ENCODE measurements at regions not wholly inside any gene's neighbourhood (a gene's known extent, or its start where the extent isn't known, plus 50 kb on each side); places are given as distances from the start of the nearest gene placed in this dataset.
"Not testable (repeated sequence)": the region's sequence is repeated elsewhere in the genome, so short reads cannot be mapped to it uniquely, and the experiment has no call there.

- peaks cover 58% of the 10 kb centered on the region for H3K36me3 ChIP-seq (ENCODE audit: control insufficient read depth, low read length)
- not testable (repeated sequence) for H3K27me3 ChIP-seq (ENCODE audit: control insufficient read depth, low read length); H3K9me2 ChIP-seq (replicated peaks; ENCODE audit: control insufficient read depth, low read length); H3K4me3 ChIP-seq (ENCODE audit: low read length); H3K4me1 ChIP-seq (ENCODE audit: control insufficient read depth, low read length); H3K79me2 ChIP-seq (ENCODE audit: control insufficient read depth, low read length); H3F3A ChIP-seq (ENCODE audit: control insufficient read depth, insufficient read depth); H3K9me3 ChIP-seq (ENCODE audit: control insufficient read depth, insufficient read depth, low read length); H3K4me2 ChIP-seq (ENCODE audit: low read length); H3K27ac ChIP-seq (ENCODE audit: low read depth, low read length); H4K20me1 ChIP-seq (ENCODE audit: control insufficient read depth, insufficient read depth, low read depth, low read length)
Measured at GRCh38 chr3:197618408-197618807, 62.6 kb upstream of the BDH1 start.

- Histone ChIP-seq H3K4me2 (ENCODE audit: low read length) (no peak overlapping the region), H3K9me2 (replicated peaks; ENCODE audit: control insufficient read depth, low read length) (no peaks in the 10 kb centered on the region), H3K36me3 (ENCODE audit: control insufficient read depth, low read length) (peaks cover 67% of the 10 kb centered on the region), H3K79me2 (ENCODE audit: control insufficient read depth, low read length) (no peaks in the 10 kb centered on the region), H3F3A (ENCODE audit: control insufficient read depth, insufficient read depth) (no peaks in the 10 kb centered on the region), H4K20me1 (ENCODE audit: control insufficient read depth, insufficient read depth, low read depth, low read length) (no peaks in the 10 kb centered on the region), H3K27ac (ENCODE audit: low read depth, low read length) (no peak overlapping the region), H3K4me1 (ENCODE audit: control insufficient read depth, low read length) (no peaks in the 10 kb centered on the region), H3K4me3 (ENCODE audit: low read length) (no peak overlapping the region), H3K9me3 (ENCODE audit: control insufficient read depth, insufficient read depth, low read length) (no peaks in the 10 kb centered on the region), H3K27me3 (ENCODE audit: control insufficient read depth, low read length) (no peaks in the 10 kb centered on the region)
- no peak for TF ChIP-seq CTCF (IDR thresholded peaks at IDR 0.05; ENCODE audit: low read depth, low read length, poor library complexity, severe bottlenecking)
- no peak for TF ChIP-seq EZH2phosphoT487 (IDR thresholded peaks at IDR 0.05; ENCODE audit: borderline replicate concordance, low read length)
Measured at GRCh38 chr3:197615430-197615829, 59.7 kb upstream of the BDH1 start.

GRCh38 chr3:197614134-197614533 is 58.4 kb upstream of the BDH1 start:
- not testable (repeated sequence) for H3K27ac ChIP-seq (ENCODE audit: low read depth, low read length); H3K27me3 ChIP-seq (ENCODE audit: control insufficient read depth, low read length); H3K9me2 ChIP-seq (replicated peaks; ENCODE audit: control insufficient read depth, low read length); H3K4me2 ChIP-seq (ENCODE audit: low read length); H3K4me1 ChIP-seq (ENCODE audit: control insufficient read depth, low read length); H3K4me3 ChIP-seq (ENCODE audit: low read length); H4K20me1 ChIP-seq (ENCODE audit: control insufficient read depth, insufficient read depth, low read depth, low read length); H3K79me2 ChIP-seq (ENCODE audit: control insufficient read depth, low read length); H3F3A ChIP-seq (ENCODE audit: control insufficient read depth, insufficient read depth); H3K9me3 ChIP-seq (ENCODE audit: control insufficient read depth, insufficient read depth, low read length)
- peaks cover 68% of the 10 kb centered on the region for H3K36me3 ChIP-seq (ENCODE audit: control insufficient read depth, low read length)

DNA sequence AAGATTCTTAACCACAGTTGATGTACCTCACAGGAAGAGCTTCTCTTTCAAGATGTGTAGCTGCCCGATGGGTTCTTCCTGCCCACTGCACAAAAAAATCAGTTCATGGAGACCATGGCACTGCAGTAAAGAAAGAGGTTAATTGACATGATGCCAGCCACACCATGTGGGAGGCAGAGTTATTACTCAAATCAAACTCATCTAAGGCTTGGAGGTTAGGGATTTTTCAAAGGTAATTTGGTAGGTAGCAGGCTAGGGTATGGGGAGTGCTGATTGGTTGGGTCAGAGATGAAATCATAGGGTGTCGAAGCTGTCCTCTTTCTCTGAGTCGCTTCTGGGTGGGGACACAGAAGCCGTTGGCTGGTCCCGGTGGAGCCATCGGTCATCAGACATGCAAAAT is 57.4 kb upstream of the BDH1 start:
- Histone ChIP-seq H3K4me2 (ENCODE audit: low read length) (no peak overlapping the region), H3K4me1 (ENCODE audit: control insufficient read depth, low read length) (no peaks in the 10 kb centered on the region), H3K9me2 (replicated peaks; ENCODE audit: control insufficient read depth, low read length) (no peaks in the 10 kb centered on the region), H4K20me1 (ENCODE audit: control insufficient read depth, insufficient read depth, low read depth, low read length) (no peaks in the 10 kb centered on the region), H3K27ac (ENCODE audit: low read depth, low read length) (no peak overlapping the region), H3K36me3 (ENCODE audit: control insufficient read depth, low read length) (peaks cover 73% of the 10 kb centered on the region), H3K27me3 (ENCODE audit: control insufficient read depth, low read length) (no peaks in the 10 kb centered on the region), H3K9me3 (ENCODE audit: control insufficient read depth, insufficient read depth, low read length) (no peaks in the 10 kb centered on the region), H3K4me3 (ENCODE audit: low read length) (no peak overlapping the region), H3F3A (ENCODE audit: control insufficient read depth, insufficient read depth) (no peaks in the 10 kb centered on the region), H3K79me2 (ENCODE audit: control insufficient read depth, low read length) (no peaks in the 10 kb centered on the region)
- TF ChIP-seq EZH2phosphoT487 (IDR thresholded peaks at IDR 0.05; ENCODE audit: borderline replicate concordance, low read length) (no peak), CTCF (IDR thresholded peaks at IDR 0.05; ENCODE audit: low read depth, low read length, poor library complexity, severe bottlenecking) (no peak)

Measured in DOHH2 (cell line).